ENCODE measurements at regions not wholly inside any gene's neighbourhood (a gene's known extent, or its start where the extent isn't known, plus 50 kb on each side); places are given as distances from the start of the nearest gene placed in this dataset.

GRCh38 chr5:1971944-1972343 lies 89.2 kb upstream of the IRX4 start:
- no peak overlapping the region for H3K27ac ChIP-seq
- 91 to 93% methylated on average over 13 of the region's 13 CpGs for WGBS, 2 donors
- no peaks in the 10 kb centered on the region for H3K36me3 ChIP-seq (replicated peaks in 1 of 2; ENCODE audit: insufficient read depth in 1 of 2, low read depth in 2 of 2)
- ATAC-seq = no peak
- H3K4me1 ChIP-seq = peaks cover 4% of the 10 kb centered on the region
- no peak for DNase-seq
- H3K4me3 ChIP-seq = no peak overlapping the region
- no peaks in the 10 kb centered on the region for H3K27me3 ChIP-seq
- H3K9me3 ChIP-seq = no peaks in the 10 kb centered on the region
- intact Hi-C loops (cut with DNase I) = no loop called here
- TF ChIP-seq POLR2A (IDR thresholded peaks at IDR 0.05) = no peak
- TF ChIP-seq CTCF (IDR thresholded peaks at IDR 0.05) = no peak

DNA sequence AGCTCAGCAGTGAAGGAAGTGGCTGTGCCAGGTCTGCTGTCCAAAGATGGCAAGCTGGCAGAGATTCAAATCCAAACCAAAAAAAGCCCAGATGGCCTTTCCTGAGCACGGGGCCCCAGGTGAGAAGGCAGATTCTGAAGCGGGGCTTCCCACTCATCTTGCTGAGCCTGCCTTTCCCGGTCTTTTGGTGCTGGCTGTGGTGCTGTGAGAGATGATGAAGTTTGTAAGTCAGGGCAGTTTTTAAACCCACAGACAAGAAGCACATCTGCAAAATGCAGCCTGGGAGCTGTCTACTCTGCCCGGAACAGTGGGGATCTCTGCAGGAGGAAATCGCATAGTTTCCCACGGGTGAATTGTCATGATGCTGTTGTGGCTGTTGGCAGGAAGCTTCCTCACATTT lies 85.0 kb upstream of the IRX4 start:
- intact Hi-C loops (cut with DNase I) = no loop called here
- Histone ChIP-seq H3K4me1 (no peaks in the 10 kb centered on the region), H3K27me3 (no peaks in the 10 kb centered on the region), H3K9me3 (no peaks in the 10 kb centered on the region), H3K27ac (no peak overlapping the region), H3K4me3 (no peak overlapping the region), H3K36me3 (replicated peaks in 1 of 2; ENCODE audit: insufficient read depth in 1 of 2, low read depth in 2 of 2) (no peaks in the 10 kb centered on the region)
- 80 to 84% methylated on average over 4 to 6 of the region's 6 CpGs for WGBS, 2 donors
- ATAC-seq (no peak), DNase-seq (no peak)
- TF ChIP-seq POLR2A (IDR thresholded peaks at IDR 0.05) = no peak
- no peak for TF ChIP-seq CTCF (IDR thresholded peaks at IDR 0.05)

- intact Hi-C loops (cut with DNase I) = no loop called here
- DNase-seq = no peak
- H3K27me3 ChIP-seq = no peaks in the 10 kb centered on the region
- WGBS, 2 donors = 80 to 91% methylated on average over 8 of the region's 9 CpGs
- no peak overlapping the region for H3K27ac ChIP-seq
- H3K9me3 ChIP-seq = no peaks in the 10 kb centered on the region
- no peaks in the 10 kb centered on the region for H3K4me1 ChIP-seq
- ATAC-seq = no peak
- TF ChIP-seq CTCF (IDR thresholded peaks at IDR 0.05) = no peak
- no peak overlapping the region for H3K4me3 ChIP-seq
- H3K36me3 ChIP-seq (replicated peaks in 1 of 2; ENCODE audit: insufficient read depth in 1 of 2, low read depth in 2 of 2) = no peaks in the 10 kb centered on the region
These were observed 83.7 kb upstream of the IRX4 start for GRCh38 chr5:1966461-1966860.

DNA sequence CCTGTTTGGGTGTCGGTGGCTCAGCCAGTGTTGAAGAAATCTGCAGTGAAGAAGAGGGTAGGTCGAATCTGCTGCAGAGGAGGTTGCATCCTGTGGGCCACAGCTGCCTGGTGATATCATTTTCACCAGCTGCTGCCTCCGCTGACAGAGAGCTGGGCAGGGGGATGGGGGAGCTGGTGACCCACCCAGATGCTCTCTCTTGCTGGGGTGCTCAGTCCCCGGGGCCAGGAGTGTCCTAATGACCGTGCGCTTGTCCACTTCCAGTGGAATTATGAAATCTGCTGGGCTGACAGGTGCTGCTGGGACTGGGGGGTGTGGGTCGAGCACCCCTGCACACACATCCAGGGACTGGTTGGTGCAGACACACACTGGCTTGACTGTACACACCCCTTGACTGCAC lies 83.2 kb upstream of the IRX4 start:
- H3K9me3 ChIP-seq = no peaks in the 10 kb centered on the region
- no peak for TF ChIP-seq CTCF (IDR thresholded peaks at IDR 0.05)
- TF ChIP-seq POLR2A (IDR thresholded peaks at IDR 0.05) = no peak
- 83 to 86% methylated on average over 7 of the region's 7 CpGs for WGBS, 2 donors
- H3K4me1 ChIP-seq = no peaks in the 10 kb centered on the region
- no peak for DNase-seq
- H3K4me3 ChIP-seq = no peak overlapping the region
- no peaks in the 10 kb centered on the region for H3K27me3 ChIP-seq
- no peak overlapping the region for H3K27ac ChIP-seq
- intact Hi-C loops (cut with DNase I) = no loop called here
- no peaks in the 10 kb centered on the region for H3K36me3 ChIP-seq (replicated peaks in 1 of 2; ENCODE audit: insufficient read depth in 1 of 2, low read depth in 2 of 2)
- no peak for ATAC-seq

DNA sequence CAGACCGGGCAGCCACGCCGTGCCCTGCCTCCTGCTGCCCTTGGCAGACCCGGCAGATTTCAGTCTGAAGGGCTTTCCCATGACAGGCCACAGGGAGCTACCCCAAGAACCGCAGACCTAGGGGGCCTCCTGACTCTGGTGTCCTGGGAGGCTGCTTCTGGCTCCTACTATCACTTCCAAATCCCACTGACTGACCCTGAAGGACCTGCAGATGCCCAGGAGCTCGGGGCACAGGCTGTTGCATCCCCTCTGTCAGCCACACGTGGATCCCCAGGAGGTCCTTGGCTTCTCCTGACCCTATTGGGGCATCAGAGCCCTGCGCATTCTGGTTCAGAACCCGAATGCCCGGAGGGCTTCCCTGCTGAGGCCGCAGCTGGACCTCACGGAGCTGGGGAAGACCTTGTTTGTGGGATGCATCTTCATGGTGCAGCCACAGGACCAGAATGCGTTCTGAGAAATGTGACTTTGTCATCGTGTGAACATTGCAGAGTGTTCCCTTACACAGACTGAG lies 81.3 kb upstream of the IRX4 start:
- H3K4me3 ChIP-seq = no peak overlapping the region
- no peak for ATAC-seq
- H3K27me3 ChIP-seq = no peaks in the 10 kb centered on the region
- intact Hi-C loops (cut with DNase I) = no loop called here
- no peaks in the 10 kb centered on the region for H3K36me3 ChIP-seq (replicated peaks in 1 of 2; ENCODE audit: insufficient read depth in 1 of 2, low read depth in 2 of 2)
- H3K4me1 ChIP-seq = no peaks in the 10 kb centered on the region
- TF ChIP-seq CTCF (IDR thresholded peaks at IDR 0.05) (no peak), POLR2A (IDR thresholded peaks at IDR 0.05) (no peak)
- no peaks in the 10 kb centered on the region for H3K9me3 ChIP-seq
- H3K27ac ChIP-seq = no peak overlapping the region
- DNase-seq = no peak
- WGBS, 2 donors = 84 to 96% methylated on average over 4 to 13 of the region's 14 CpGs

Measured in body of pancreas (tissue), 4 donors.